Activated naive CD4-positive, alpha-beta T cell treated with anti-CD3 and anti-CD28 coated beads, Interleukin-2, amount 10 ng/mL, durations not matched to agents 7 days and 5 days (primary cell): ENCODE measurements at regions not wholly inside any gene's neighbourhood (a gene's known extent, or its start where the extent isn't known, plus 50 kb on each side); places are given as distances from the start of the nearest gene placed in this dataset.

Source experiments
- CTCF ChIA-PET: fragments of 350-600 bp; sonication (Branson Sonifier 250); formaldehyde crosslinking; loops from one replicate; lab custom pipeline; 2021; ENCODE audit warnings: antibody characterized with exemption; lab: Charles Lee
- DNase-seq: peaks from one replicate; pipeline ENCODE4 v3.0.0-alpha.2; 2020
- H3K27ac Mint-ChIP-seq: one replicate; pipeline ENCODE4 v1.8.0; 2021; ENCODE audit warnings: mild to moderate bottlenecking, moderate library complexity, mixed read lengths
- H3K27me3 Mint-ChIP-seq: one replicate; pipeline ENCODE4 v1.8.0; 2021; ENCODE audit warnings: mild to moderate bottlenecking, mixed read lengths
- H3K36me3 Mint-ChIP-seq: one replicate; pipeline ENCODE4 v1.8.0; 2021; ENCODE audit warnings: mixed read lengths
- H3K4me1 Mint-ChIP-seq: one replicate; pipeline ENCODE4 v1.8.0; 2021; ENCODE audit warnings: mixed read lengths
- H3K4me3 Mint-ChIP-seq: one replicate; pipeline ENCODE4 v1.8.0; 2021; ENCODE audit warnings: mild to moderate bottlenecking, moderate library complexity, mixed read lengths
- H3K9me3 Mint-ChIP-seq: one replicate; pipeline ENCODE4 v1.8.0; 2021; ENCODE audit warnings: mixed read lengths

- no peaks in the 10 kb centered on the region for H3K36me3 Mint-ChIP-seq
- peaks cover 16% of the 10 kb centered on the region for H3K27me3 Mint-ChIP-seq
- H3K9me3 Mint-ChIP-seq = peaks cover 7% of the 10 kb centered on the region
- no peak overlapping the region for H3K27ac Mint-ChIP-seq
- no peaks in the 10 kb centered on the region for H3K4me1 Mint-ChIP-seq
- CTCF ChIA-PET = no interaction called here
- H3K4me3 Mint-ChIP-seq = no peak overlapping the region
- DNase-seq = no peak
Measured at GRCh38 chr2:240335061-240335460, 100.4 kb upstream of the GPC1 start.

GRCh38 chr2:240336820-240337427, 98.5 kb upstream of the GPC1 start:
- Mint-ChIP-seq H3K4me1 (no peaks in the 10 kb centered on the region), H3K9me3 (peaks cover 2% of the 10 kb centered on the region), H3K4me3 (no peak overlapping the region), H3K27me3 (peaks cover 16% of the 10 kb centered on the region), H3K36me3 (no peaks in the 10 kb centered on the region), H3K27ac (no peak overlapping the region)
- no peak for DNase-seq
- CTCF ChIA-PET = no interaction called here

- CTCF ChIA-PET = no interaction called here
- Mint-ChIP-seq H3K4me3 (no peak overlapping the region), H3K36me3 (no peaks in the 10 kb centered on the region), H3K9me3 (no peaks in the 10 kb centered on the region), H3K27ac (no peak overlapping the region), H3K27me3 (peaks cover 16% of the 10 kb centered on the region), H3K4me1 (no peaks in the 10 kb centered on the region)
- no peak for DNase-seq
Measured at GRCh38 chr2:240338274-240338673, 97.2 kb upstream of the GPC1 start.

- CTCF ChIA-PET = no interaction called here
- no peak for DNase-seq
- H3K27ac Mint-ChIP-seq = no peak overlapping the region
- H3K4me3 Mint-ChIP-seq = no peak overlapping the region
- no peaks in the 10 kb centered on the region for H3K36me3 Mint-ChIP-seq
- H3K9me3 Mint-ChIP-seq = no peaks in the 10 kb centered on the region
- H3K4me1 Mint-ChIP-seq = no peaks in the 10 kb centered on the region
- peaks cover 16% of the 10 kb centered on the region for H3K27me3 Mint-ChIP-seq
Measured at GRCh38 chr2:240339411-240340360, 95.8 kb upstream of the GPC1 start.

DNA sequence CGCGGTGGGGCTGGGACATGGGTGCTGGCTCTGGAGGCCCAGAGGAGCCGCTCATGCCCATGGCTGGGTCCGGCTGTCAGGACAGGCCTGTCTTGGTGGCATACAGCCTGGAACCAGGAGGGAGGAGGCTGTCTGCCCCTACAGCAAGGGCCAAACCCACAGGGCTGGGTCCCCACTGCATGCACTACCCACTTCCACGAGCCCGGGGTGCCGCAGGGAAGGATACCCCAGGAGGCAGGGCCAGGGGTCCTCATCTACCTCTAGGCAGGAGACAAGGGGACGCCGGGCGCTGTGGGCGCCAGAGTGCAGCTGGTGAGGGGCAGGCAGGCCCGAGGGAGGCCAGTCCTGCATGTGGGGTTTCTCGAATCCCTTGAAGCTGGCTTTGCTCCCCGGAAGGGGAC, 95.1 kb upstream of the GPC1 start:
- Mint-ChIP-seq H3K4me1 (no peaks in the 10 kb centered on the region), H3K27ac (no peak overlapping the region), H3K27me3 (peaks cover 16% of the 10 kb centered on the region), H3K36me3 (no peaks in the 10 kb centered on the region), H3K4me3 (no peak overlapping the region), H3K9me3 (no peaks in the 10 kb centered on the region)
- DNase-seq = no peak
- CTCF ChIA-PET = no interaction called here

DNA sequence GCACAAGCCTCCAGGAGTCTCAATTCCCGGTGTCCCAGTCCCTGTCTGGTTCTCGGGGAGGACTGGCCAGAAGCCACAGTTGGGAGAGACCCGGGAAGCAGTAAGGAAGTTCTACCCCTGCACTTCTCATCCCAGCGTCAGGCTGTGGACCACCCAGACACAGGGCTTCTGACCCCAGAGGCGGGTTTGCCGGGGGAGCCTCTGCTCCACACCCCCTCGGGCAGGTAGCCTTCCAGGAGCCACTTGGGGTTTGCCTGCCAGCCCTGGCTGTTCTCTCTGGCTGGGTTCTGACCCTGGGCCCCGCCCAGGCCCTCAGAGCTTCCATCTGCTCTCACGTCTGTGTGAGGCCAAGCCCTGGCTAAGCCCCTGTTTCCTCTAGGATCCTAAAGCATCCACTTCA, 94.4 kb upstream of the GPC1 start:
- CTCF ChIA-PET = no interaction called here
- H3K4me3 Mint-ChIP-seq = no peak overlapping the region
- no peak overlapping the region for H3K27ac Mint-ChIP-seq
- no peak for DNase-seq
- H3K9me3 Mint-ChIP-seq = no peaks in the 10 kb centered on the region
- H3K27me3 Mint-ChIP-seq = peaks cover 14% of the 10 kb centered on the region
- no peaks in the 10 kb centered on the region for H3K4me1 Mint-ChIP-seq
- no peaks in the 10 kb centered on the region for H3K36me3 Mint-ChIP-seq

DNA sequence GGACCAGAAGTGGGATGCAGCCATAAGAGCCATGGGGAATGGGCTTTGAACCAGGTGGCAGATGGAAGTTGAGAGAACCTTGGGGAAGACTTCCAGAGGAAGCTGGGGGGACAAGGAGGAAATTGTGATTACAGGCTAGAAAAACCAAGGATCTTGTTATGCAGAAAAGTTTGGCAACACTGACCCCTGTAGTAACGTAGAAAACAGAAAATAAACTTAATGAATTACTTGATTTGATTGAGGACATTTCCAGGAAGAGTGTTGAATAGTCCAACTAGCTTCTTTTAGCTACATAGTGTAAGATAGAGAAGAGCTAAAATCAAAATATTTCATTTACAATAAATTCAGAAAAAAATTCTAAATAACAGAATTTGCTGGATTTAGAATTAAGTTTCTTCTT, 91.9 kb upstream of the GPC1 start:
- H3K27me3 Mint-ChIP-seq = peaks cover 2% of the 10 kb centered on the region
- DNase-seq = no peak
- H3K27ac Mint-ChIP-seq = no peak overlapping the region
- H3K9me3 Mint-ChIP-seq = no peaks in the 10 kb centered on the region
- no peaks in the 10 kb centered on the region for H3K36me3 Mint-ChIP-seq
- CTCF ChIA-PET = no interaction called here
- H3K4me1 Mint-ChIP-seq = no peaks in the 10 kb centered on the region
- no peak overlapping the region for H3K4me3 Mint-ChIP-seq

DNA sequence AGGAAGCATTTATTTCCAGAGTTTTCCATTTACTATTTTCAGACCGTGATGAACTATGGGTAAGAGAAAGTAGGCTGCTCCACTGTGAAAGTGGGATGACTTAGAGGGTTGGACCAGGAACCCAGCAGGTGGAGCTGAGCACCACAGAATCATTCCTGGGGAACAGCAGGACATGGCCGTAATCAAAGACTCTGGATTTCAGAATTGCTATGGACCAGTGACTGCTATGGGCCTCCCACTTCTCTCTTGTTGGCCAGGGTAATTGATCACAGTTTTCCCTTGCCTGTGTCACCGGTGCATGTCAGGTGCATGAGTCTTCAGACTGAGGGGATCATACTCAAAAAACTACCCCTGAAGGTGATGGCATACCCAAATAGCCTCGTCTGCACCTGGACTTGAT, 90.6 kb upstream of the GPC1 start:
- Mint-ChIP-seq H3K27ac (no peak overlapping the region), H3K4me1 (no peaks in the 10 kb centered on the region), H3K9me3 (no peaks in the 10 kb centered on the region), H3K27me3 (no peaks in the 10 kb centered on the region), H3K36me3 (no peaks in the 10 kb centered on the region), H3K4me3 (no peak overlapping the region)
- no peak for DNase-seq
- CTCF ChIA-PET = no interaction called here

DNA sequence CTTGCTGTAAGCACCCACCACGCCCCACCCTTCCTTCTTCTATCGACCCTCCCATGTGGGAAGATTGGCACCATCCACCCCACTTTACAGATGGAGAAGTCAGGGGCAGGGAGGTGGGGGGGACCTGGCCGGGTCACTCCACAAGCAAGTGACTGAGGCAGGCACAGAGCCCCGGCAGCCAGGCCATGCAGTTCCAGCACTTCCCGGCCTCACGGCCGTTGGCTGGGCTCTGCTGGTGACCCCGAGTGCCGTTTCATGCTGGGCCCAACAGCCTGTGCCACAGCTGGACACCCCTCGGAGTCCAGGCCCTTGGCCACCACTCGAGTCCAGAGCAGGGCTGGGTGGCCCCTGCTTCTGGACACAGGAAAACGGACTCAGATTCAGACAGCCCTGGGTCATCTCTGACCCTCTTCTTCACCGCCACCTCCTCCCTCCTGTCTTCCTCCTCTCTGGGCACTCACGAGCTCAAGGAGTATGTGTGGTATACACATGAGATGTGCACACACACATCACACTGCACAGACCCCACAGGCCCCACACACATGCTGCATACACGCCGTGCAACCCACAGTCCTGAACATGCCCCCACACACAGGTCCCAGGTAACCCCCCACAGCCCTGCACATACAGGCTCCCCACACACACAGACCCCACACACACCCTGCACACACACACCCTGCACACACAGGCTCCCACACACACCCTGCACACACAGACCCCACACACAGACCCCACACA, 89.3 kb upstream of the GPC1 start:
- Mint-ChIP-seq H3K36me3 (no peaks in the 10 kb centered on the region), H3K27me3 (no peaks in the 10 kb centered on the region), H3K9me3 (no peaks in the 10 kb centered on the region), H3K4me3 (no peak overlapping the region), H3K4me1 (no peaks in the 10 kb centered on the region), H3K27ac (no peak overlapping the region)
- DNase-seq = no peak
- CTCF ChIA-PET = no interaction called here

DNA sequence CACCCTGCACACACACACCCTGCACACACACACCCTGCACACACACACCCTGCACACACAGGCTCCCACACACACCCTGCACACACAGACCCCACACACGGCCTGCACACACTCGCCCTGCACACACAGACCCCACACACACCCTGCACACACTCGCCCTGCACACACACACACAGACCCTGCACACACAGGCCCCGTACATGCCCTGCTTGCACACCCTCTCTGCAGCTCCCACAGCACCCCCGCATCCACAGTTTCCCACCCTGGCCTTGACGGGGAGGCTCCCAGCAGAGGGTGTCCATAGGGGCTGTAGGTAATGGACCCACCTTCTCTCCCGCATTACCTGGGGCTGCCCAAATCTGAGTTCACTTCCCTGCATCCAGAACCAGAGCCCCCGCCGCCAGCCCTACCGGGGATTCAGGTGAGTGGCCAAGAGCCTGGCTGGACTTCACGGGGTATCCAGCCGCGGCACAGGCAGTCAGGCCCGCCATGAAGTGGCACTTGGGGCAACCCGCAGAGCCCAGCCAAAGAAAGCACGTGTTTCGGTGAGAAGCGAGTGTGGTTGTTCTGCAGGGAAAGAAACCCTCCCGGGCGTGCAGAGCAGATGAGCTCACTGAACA, 88.6 kb upstream of the GPC1 start:
- Mint-ChIP-seq H3K36me3 (no peaks in the 10 kb centered on the region), H3K4me3 (no peak overlapping the region), H3K9me3 (no peaks in the 10 kb centered on the region), H3K27ac (no peak overlapping the region), H3K27me3 (no peaks in the 10 kb centered on the region), H3K4me1 (no peaks in the 10 kb centered on the region)
- DNase-seq = no peak
- CTCF ChIA-PET = no interaction called here

GRCh38 chr2:240347373-240347940, 88.0 kb upstream of the GPC1 start:
- Mint-ChIP-seq H3K36me3 (no peaks in the 10 kb centered on the region), H3K4me1 (no peaks in the 10 kb centered on the region), H3K27ac (no peak overlapping the region), H3K4me3 (no peak overlapping the region), H3K9me3 (no peaks in the 10 kb centered on the region), H3K27me3 (no peaks in the 10 kb centered on the region)
- CTCF ChIA-PET = no interaction called here
- DNase-seq = no peak

DNA sequence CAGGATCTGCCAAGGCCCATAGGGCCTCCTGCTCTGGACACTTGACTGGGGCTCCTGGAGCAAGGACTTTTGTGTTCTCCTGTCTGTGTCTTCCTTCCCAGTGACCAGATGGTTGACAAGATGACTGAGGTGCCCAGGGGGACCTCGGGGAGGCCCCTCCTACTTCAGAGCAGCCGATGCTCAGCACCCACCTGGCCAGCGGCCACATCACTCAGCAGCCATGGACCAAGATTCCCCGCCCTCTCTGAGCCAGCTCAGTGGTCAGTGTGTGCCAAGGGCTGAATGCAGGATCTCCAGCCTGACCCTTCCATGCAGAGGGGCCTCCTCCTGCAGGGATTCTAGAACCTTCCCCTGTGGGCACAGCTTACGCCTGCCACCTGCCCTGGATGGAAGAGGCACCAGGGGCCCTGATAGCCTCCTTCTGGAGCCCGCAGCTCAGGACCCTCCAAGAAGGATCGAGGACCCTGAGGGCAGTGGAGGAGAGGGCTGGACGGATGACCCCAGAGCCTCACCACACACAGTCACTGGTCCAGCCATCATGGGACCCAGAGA, 87.4 kb upstream of the GPC1 start:
- no peaks in the 10 kb centered on the region for H3K4me1 Mint-ChIP-seq
- CTCF ChIA-PET = no interaction called here
- H3K27me3 Mint-ChIP-seq = no peaks in the 10 kb centered on the region
- H3K4me3 Mint-ChIP-seq = no peak overlapping the region
- no peak for DNase-seq
- no peaks in the 10 kb centered on the region for H3K9me3 Mint-ChIP-seq
- H3K36me3 Mint-ChIP-seq = no peaks in the 10 kb centered on the region
- H3K27ac Mint-ChIP-seq = no peak overlapping the region

GRCh38 chr2:240348522-240348921, 86.9 kb upstream of the GPC1 start:
- H3K4me3 Mint-ChIP-seq = no peak overlapping the region
- no peak overlapping the region for H3K27ac Mint-ChIP-seq
- H3K36me3 Mint-ChIP-seq = no peaks in the 10 kb centered on the region
- CTCF ChIA-PET = no interaction called here
- no peaks in the 10 kb centered on the region for H3K4me1 Mint-ChIP-seq
- no peaks in the 10 kb centered on the region for H3K27me3 Mint-ChIP-seq
- DNase-seq = no peak
- no peaks in the 10 kb centered on the region for H3K9me3 Mint-ChIP-seq
